ENCODE measurements at regions not wholly inside any gene's neighbourhood (a gene's known extent, or its start where the extent isn't known, plus 50 kb on each side); places are given as distances from the start of the nearest gene placed in this dataset.

DNA sequence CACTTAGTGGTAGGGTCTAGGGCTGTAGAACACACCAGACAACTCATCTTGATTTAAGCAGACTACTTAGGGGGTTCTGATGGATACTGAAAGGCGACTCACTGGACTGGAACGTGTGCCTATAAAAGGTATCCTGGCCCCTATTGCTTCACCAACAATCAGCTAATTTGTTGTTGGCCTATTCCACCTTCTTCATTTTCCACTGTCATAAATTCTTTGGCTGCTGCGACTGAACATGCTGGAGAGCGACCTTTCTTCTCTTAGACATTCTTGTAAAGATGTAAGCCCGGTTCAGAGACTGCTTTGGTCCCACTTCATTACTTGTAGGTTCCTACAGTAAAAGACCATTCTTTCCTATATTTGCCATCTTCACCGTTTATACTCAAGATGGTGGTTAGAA is 609.9 kb upstream of the CITED2 start:
- no peak for DNase-seq (ENCODE audit: low spot score)
- intact Hi-C loops (cut with micrococcal nuclease; ENCODE audit: unreplicated experiment) = loop anchor here (5.0 kb wide), 2 partner anchors 102 to 437 kb away; no protein-coding TSS in a partner anchor
- TF ChIP-seq EZH2 (IDR thresholded peaks at IDR 0.05; ENCODE audit: borderline replicate concordance, low read depth, low read length, poor library complexity, severe bottlenecking) (no peak), CTCF (conservative IDR thresholded peaks at IDR 0.05; ENCODE audit: low read depth, low read length) (no peak)
- POLR2A ChIA-PET (ENCODE audit: low non-redundant PET) = no interaction called here
- Histone ChIP-seq H3K36me3 (ENCODE audit: insufficient read depth, low read length, poor library complexity, severe bottlenecking) (no peaks in the 10 kb centered on the region), H3K4me1 (ENCODE audit: insufficient read depth, low read length, poor library complexity, severe bottlenecking) (peaks cover 46% of the 10 kb centered on the region), H3K27me3 (replicated peaks; ENCODE audit: insufficient read depth, low read depth, low read length, poor library complexity) (no peaks in the 10 kb centered on the region), H3K4me3 (ENCODE audit: low read depth, low read length, poor library complexity, severe bottlenecking) (no peak overlapping the region), H3K27ac (ENCODE audit: low read depth, low read length, poor library complexity, severe bottlenecking) (no peak overlapping the region), H3K9me3 (ENCODE audit: low read depth, low read length, poor library complexity, severe bottlenecking) (no peaks in the 10 kb centered on the region)
- BruUV-seq (replicated peaks) = no TSS peak
- CTCF ChIA-PET = no interaction called here

- no peaks in the 10 kb centered on the region for H3K36me3 ChIP-seq (ENCODE audit: insufficient read depth, low read length, poor library complexity, severe bottlenecking)
- no peaks in the 10 kb centered on the region for H3K9me3 ChIP-seq (ENCODE audit: low read depth, low read length, poor library complexity, severe bottlenecking)
- peaks cover 52% of the 10 kb centered on the region for H3K4me1 ChIP-seq (ENCODE audit: insufficient read depth, low read length, poor library complexity, severe bottlenecking)
- TF ChIP-seq EZH2 (IDR thresholded peaks at IDR 0.05; ENCODE audit: borderline replicate concordance, low read depth, low read length, poor library complexity, severe bottlenecking) (no peak), CTCF (conservative IDR thresholded peaks at IDR 0.05; ENCODE audit: low read depth, low read length) (no peak)
- intact Hi-C loops (cut with micrococcal nuclease; ENCODE audit: unreplicated experiment) = loop anchor here (2.0 to 5.0 kb wide), 4 partner anchors 101 to 1651 kb away; partner anchors contain the start of gene CITED2
- CTCF ChIA-PET = no interaction called here
- BruUV-seq (replicated peaks) = no TSS peak
- H3K27me3 ChIP-seq (replicated peaks; ENCODE audit: insufficient read depth, low read depth, low read length, poor library complexity) = no peaks in the 10 kb centered on the region
- DNase-seq (ENCODE audit: low spot score) = no peak
- H3K27ac ChIP-seq (ENCODE audit: low read depth, low read length, poor library complexity, severe bottlenecking) = peak overlapping the region; percentile 89
- POLR2A ChIA-PET (ENCODE audit: low non-redundant PET) = no interaction called here
- no peak overlapping the region for H3K4me3 ChIP-seq (ENCODE audit: low read depth, low read length, poor library complexity, severe bottlenecking)
These were observed 609.3 kb upstream of the CITED2 start for GRCh38 chr6:139983555-139984276.

- intact Hi-C loops (cut with micrococcal nuclease; ENCODE audit: unreplicated experiment) = loop anchor here (1.0 to 5.0 kb wide), 5 partner anchors 65 to 1652 kb away; partner anchors contain the start of gene CITED2
- Histone ChIP-seq H3K9me3 (ENCODE audit: low read depth, low read length, poor library complexity, severe bottlenecking) (no peaks in the 10 kb centered on the region), H3K36me3 (ENCODE audit: insufficient read depth, low read length, poor library complexity, severe bottlenecking) (no peaks in the 10 kb centered on the region), H3K4me3 (ENCODE audit: low read depth, low read length, poor library complexity, severe bottlenecking) (no peak overlapping the region), H3K27me3 (replicated peaks; ENCODE audit: insufficient read depth, low read depth, low read length, poor library complexity) (no peaks in the 10 kb centered on the region), H3K4me1 (ENCODE audit: insufficient read depth, low read length, poor library complexity, severe bottlenecking) (peaks cover 53% of the 10 kb centered on the region), H3K27ac (ENCODE audit: low read depth, low read length, poor library complexity, severe bottlenecking) (peak overlapping the region; percentile 89)
- ChIA-PET CTCF (interaction anchor here (0.7 kb wide), 1 partner anchor 96 kb away, joined by 5 read pairs; no protein-coding TSS in a partner anchor), POLR2A (ENCODE audit: low non-redundant PET) (interaction anchor here (0.6 kb wide), 1 partner anchor 23 kb away, joined by 5 read pairs; no protein-coding TSS in a partner anchor)
- peak; percentile 87 for DNase-seq (ENCODE audit: low spot score)
- TF ChIP-seq CTCF (conservative IDR thresholded peaks at IDR 0.05; ENCODE audit: low read depth, low read length) (no peak), EZH2 (IDR thresholded peaks at IDR 0.05; ENCODE audit: borderline replicate concordance, low read depth, low read length, poor library complexity, severe bottlenecking) (no peak)
- no TSS peak for BruUV-seq (replicated peaks)
These were observed 608.3 kb upstream of the CITED2 start for GRCh38 chr6:139982652-139983295.

Measured in A673 (cell line).